ENCODE measurements at regions not wholly inside any gene's neighbourhood (a gene's known extent, or its start where the extent isn't known, plus 50 kb on each side); places are given as distances from the start of the nearest gene placed in this dataset.

- ATAC-seq (ENCODE audit: low read depth) (no peak), DNase-seq (no peak)
- H3K4me2 ChIP-seq (replicated peaks; ENCODE audit: low read depth, low read length, poor library complexity, severe bottlenecking) = no peak overlapping the region
- 40% methylated on average over 1 of the region's 3 CpGs for WGBS (ENCODE audit: insufficient coverage)
- Mint-ChIP-seq H3K9me3 (ENCODE audit: insufficient read depth) (no peaks in the 10 kb centered on the region), H3K4me1 (no peaks in the 10 kb centered on the region), H3K27me3 (no peaks in the 10 kb centered on the region), H3K4me3 (no peak overlapping the region), H3K27ac (no peak overlapping the region)
- H3K36me3 ChIP-seq (replicated peaks in 1 of 2; ENCODE audit: control extremely low read depth in 1 of 2, control insufficient read depth in 1 of 2, extremely low read depth in 1 of 2, insufficient read depth in 2 of 2, low read length in 1 of 2) = no peaks in the 10 kb centered on the region
- no peak overlapping the region for H3K27ac ChIP-seq (ENCODE audit: low read length in 2 of 2)
- TF ChIP-seq CTCF (IDR thresholded peaks at IDR 0.05) (no peak), EZH2 (IDR thresholded peaks at IDR 0.05; ENCODE audit: borderline replicate concordance, insufficient read depth, low read depth, low read length, poor library complexity, severe bottlenecking) (no peak)
- intact Hi-C loops (cut with micrococcal nuclease) = no loop called here
- H3K4me1 ChIP-seq (ENCODE audit: control insufficient read depth in 2 of 2, insufficient read depth in 2 of 2, low read length in 2 of 2) = no peaks in the 10 kb centered on the region
- H3K4me3 ChIP-seq (ENCODE audit: control extremely low read depth in 1 of 5, extremely low read depth in 1 of 5, insufficient read depth in 1 of 5, low read depth in 2 of 5, low read length in 4 of 5) = no peak overlapping the region
- H4K20me1 ChIP-seq (ENCODE audit: control insufficient read depth, insufficient read depth, low read length, poor library complexity, severe bottlenecking) = no peaks in the 10 kb centered on the region
- no peaks in the 10 kb centered on the region for H3K9me3 ChIP-seq (ENCODE audit: control extremely low read depth in 1 of 3, control insufficient read depth in 2 of 3, insufficient read depth in 1 of 3, low read length in 2 of 3)
- H2AFZ ChIP-seq (ENCODE audit: insufficient read depth, low read depth, low read length, poor library complexity, severe bottlenecking) = no peak overlapping the region
- POLR2A ChIA-PET = no interaction called here
- H3K79me2 ChIP-seq (ENCODE audit: control insufficient read depth, insufficient read depth, low read length) = no peaks in the 10 kb centered on the region
- no peaks in the 10 kb centered on the region for H3K27me3 ChIP-seq (replicated peaks in 1 of 4; ENCODE audit: control extremely low read depth in 1 of 4, control insufficient read depth in 3 of 4, insufficient read depth in 4 of 4, low read length in 3 of 4)
- no peak overlapping the region for H3K9ac ChIP-seq (ENCODE audit: low read length)
- CTCF ChIA-PET = no interaction called here
Measured at GRCh38 chr20:7387638-7388193, 552.5 kb downstream of the HAO1 start.

GRCh38 chr20:7389216-7389615, 551.0 kb downstream of the HAO1 start:
- no peak overlapping the region for H3K9ac ChIP-seq (ENCODE audit: low read length)
- H3K4me1 ChIP-seq (ENCODE audit: control insufficient read depth in 2 of 2, insufficient read depth in 2 of 2, low read length in 2 of 2) = no peaks in the 10 kb centered on the region
- no peak overlapping the region for H3K27ac ChIP-seq (ENCODE audit: low read length in 2 of 2)
- H2AFZ ChIP-seq (ENCODE audit: insufficient read depth, low read depth, low read length, poor library complexity, severe bottlenecking) = no peak overlapping the region
- H3K4me2 ChIP-seq (replicated peaks; ENCODE audit: low read depth, low read length, poor library complexity, severe bottlenecking) = no peak overlapping the region
- Mint-ChIP-seq H3K4me3 (no peak overlapping the region), H3K4me1 (no peaks in the 10 kb centered on the region), H3K9me3 (ENCODE audit: insufficient read depth) (no peaks in the 10 kb centered on the region), H3K27ac (no peak overlapping the region), H3K27me3 (no peaks in the 10 kb centered on the region)
- no peak overlapping the region for H3K4me3 ChIP-seq (ENCODE audit: control extremely low read depth in 1 of 5, extremely low read depth in 1 of 5, insufficient read depth in 1 of 5, low read depth in 2 of 5, low read length in 4 of 5)
- ATAC-seq (ENCODE audit: low read depth) = no peak
- H3K36me3 ChIP-seq (replicated peaks in 1 of 2; ENCODE audit: control extremely low read depth in 1 of 2, control insufficient read depth in 1 of 2, extremely low read depth in 1 of 2, insufficient read depth in 2 of 2, low read length in 1 of 2) = no peaks in the 10 kb centered on the region
- intact Hi-C loops (cut with micrococcal nuclease) = no loop called here
- no peaks in the 10 kb centered on the region for H3K27me3 ChIP-seq (replicated peaks in 1 of 4; ENCODE audit: control extremely low read depth in 1 of 4, control insufficient read depth in 3 of 4, insufficient read depth in 4 of 4, low read length in 3 of 4)
- no peak for DNase-seq
- no peaks in the 10 kb centered on the region for H3K9me3 ChIP-seq (ENCODE audit: control extremely low read depth in 1 of 3, control insufficient read depth in 2 of 3, insufficient read depth in 1 of 3, low read length in 2 of 3)
- H4K20me1 ChIP-seq (ENCODE audit: control insufficient read depth, insufficient read depth, low read length, poor library complexity, severe bottlenecking) = no peaks in the 10 kb centered on the region
- ChIA-PET CTCF (no interaction called here), POLR2A (no interaction called here)
- no peaks in the 10 kb centered on the region for H3K79me2 ChIP-seq (ENCODE audit: control insufficient read depth, insufficient read depth, low read length)
- TF ChIP-seq CTCF (IDR thresholded peaks at IDR 0.05) (no peak), EZH2 (IDR thresholded peaks at IDR 0.05; ENCODE audit: borderline replicate concordance, insufficient read depth, low read depth, low read length, poor library complexity, severe bottlenecking) (no peak)

Measured in B cell (primary cell).